VCaP (cell line): ENCODE measurements at regions not wholly inside any gene's neighbourhood (a gene's known extent, or its start where the extent isn't known, plus 50 kb on each side); places are given as distances from the start of the nearest gene placed in this dataset.
"Not testable (repeated sequence)": the region's sequence is repeated elsewhere in the genome, so short reads cannot be mapped to it uniquely, and the experiment has no call there.

Source experiments
- H3K27ac ChIP-seq: fragments of 450-650 bp; 2 replicates; pipeline ENCODE4 v1.5.1; 2017
- CTCF ChIP-seq: fragments of 450-650 bp; conservative IDR thresholded peaks from 2 replicates; pipeline ENCODE4 v1.5.1; 2017; ENCODE audit warnings: mild to moderate bottlenecking, moderate library complexity

GRCh38 chr16:10280262-10281170 is 98.3 kb upstream of the GRIN2A start:
- H3K27ac ChIP-seq: no peak overlapping the region

GRCh38 chr16:10282367-10282766 is 100.1 kb upstream of the GRIN2A start:
- H3K27ac ChIP-seq: no peak overlapping the region
- TF ChIP-seq CTCF: no peak

More at GRCh38 chr16:10280262-10281170, 98.3 kb upstream of the GRIN2A start:
- no peak for TF ChIP-seq CTCF

- H3K27ac ChIP-seq: not testable (repeated sequence)
Measured at GRCh38 chr16:10283246-10283645, 101.0 kb upstream of the GRIN2A start.

GRCh38 chr16:10290467-10291105 is 95.3 kb upstream of the ATF7IP2 start:
- H3K27ac ChIP-seq: not testable (repeated sequence)

GRCh38 chr16:10292197-10292596 is 93.7 kb upstream of the ATF7IP2 start:
- not testable (repeated sequence) for H3K27ac ChIP-seq

GRCh38 chr16:10292976-10293375 is 92.9 kb upstream of the ATF7IP2 start:
- H3K27ac ChIP-seq: not testable (repeated sequence)

GRCh38 chr16:10294153-10294552 is 91.7 kb upstream of the ATF7IP2 start:
- not testable (repeated sequence) for H3K27ac ChIP-seq

GRCh38 chr16:10296956-10297340 is 88.9 kb upstream of the ATF7IP2 start:
- no peak overlapping the region for H3K27ac ChIP-seq
- no peak for TF ChIP-seq CTCF

GRCh38 chr16:10297341-10298006 is 88.4 kb upstream of the ATF7IP2 start:
- no peak overlapping the region for H3K27ac ChIP-seq
- TF ChIP-seq CTCF: no peak

GRCh38 chr16:10300905-10301304 is 85.0 kb upstream of the ATF7IP2 start:
- no peak overlapping the region for H3K27ac ChIP-seq
- TF ChIP-seq CTCF: no peak

- not testable (repeated sequence) for H3K27ac ChIP-seq
Measured at GRCh38 chr16:10301547-10301946, 84.3 kb upstream of the ATF7IP2 start.
